ENCODE measurements at regions not wholly inside any gene's neighbourhood (a gene's known extent, or its start where the extent isn't known, plus 50 kb on each side); places are given as distances from the start of the nearest gene placed in this dataset.
A peak's percentile ranks its signal among the peaks of the same experiment; 100 is the strongest.
"Not testable (repeated sequence)": the region's sequence is repeated elsewhere in the genome, so short reads cannot be mapped to it uniquely, and the experiment has no call there.

DNA sequence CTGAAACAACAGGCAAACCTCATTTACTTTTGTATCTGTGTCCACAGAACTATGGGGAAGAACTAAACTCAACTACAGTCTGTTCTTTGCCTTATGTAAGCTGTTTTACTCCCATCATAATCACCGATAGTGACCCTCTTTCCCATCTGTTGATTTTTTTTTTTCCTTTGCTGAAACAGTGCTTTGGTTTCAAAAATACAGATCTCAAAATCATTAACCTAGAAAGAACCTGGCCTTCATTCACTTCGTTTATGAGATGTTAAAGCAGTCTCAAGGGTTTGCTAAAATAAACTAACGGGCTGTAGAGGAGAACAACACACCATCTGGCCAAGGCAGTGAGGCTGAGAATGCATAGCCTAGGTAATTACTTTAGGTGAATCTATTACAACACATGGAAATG lies 706.6 kb upstream of the ZNF608 start:
- DNase-seq: peak; percentile 52

DNA sequence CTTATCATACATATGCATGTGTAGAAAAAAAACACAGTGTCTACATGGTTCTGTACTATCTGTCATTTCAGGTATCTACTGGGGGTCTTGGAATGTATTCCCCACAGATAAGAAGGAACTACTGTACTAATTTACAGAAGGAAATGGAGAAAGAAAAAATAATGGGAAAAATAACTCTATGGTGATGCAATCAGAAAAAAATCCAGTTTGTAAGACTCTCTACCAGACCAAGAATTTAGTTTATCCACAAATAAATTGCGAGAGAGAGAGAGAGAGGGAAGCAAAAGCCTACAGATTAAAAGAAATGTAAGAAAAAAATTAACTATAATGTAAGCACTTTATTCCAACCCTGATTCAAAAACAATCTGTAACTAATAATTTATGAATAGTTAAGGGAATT lies 708.6 kb upstream of the ZNF608 start:
- DNase-seq: no peak

GRCh38 chr5:125456005-125456404 lies 709.6 kb upstream of the ZNF608 start:
- not testable (repeated sequence) for DNase-seq

- DNase-seq: no peak
Measured at GRCh38 chr5:125457617-125458016, 711.2 kb upstream of the ZNF608 start.

DNA sequence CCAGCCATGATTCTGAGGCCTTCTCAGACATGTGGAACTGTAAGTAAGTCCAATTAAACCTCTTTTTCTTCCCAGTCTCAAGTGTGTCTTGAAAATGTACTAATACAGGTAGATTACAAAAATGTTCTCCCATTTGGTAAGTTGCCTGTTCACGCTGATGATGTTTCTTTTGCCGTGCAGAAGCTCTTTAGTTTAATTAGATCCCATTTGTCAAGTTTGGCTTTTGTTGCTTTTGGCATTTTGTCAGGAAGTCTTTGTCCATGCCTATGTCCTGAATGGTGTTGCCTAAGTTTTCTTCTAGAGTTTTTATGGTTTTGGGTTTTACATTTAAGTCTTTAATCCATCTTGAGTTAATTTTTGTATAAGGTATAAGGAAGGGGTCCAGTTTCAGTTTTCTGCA lies 712.5 kb upstream of the ZNF608 start:
- DNase-seq: not testable (repeated sequence)

- DNase-seq: no peak
Measured at GRCh38 chr5:125461641-125462072, 715.2 kb upstream of the ZNF608 start.

DNA sequence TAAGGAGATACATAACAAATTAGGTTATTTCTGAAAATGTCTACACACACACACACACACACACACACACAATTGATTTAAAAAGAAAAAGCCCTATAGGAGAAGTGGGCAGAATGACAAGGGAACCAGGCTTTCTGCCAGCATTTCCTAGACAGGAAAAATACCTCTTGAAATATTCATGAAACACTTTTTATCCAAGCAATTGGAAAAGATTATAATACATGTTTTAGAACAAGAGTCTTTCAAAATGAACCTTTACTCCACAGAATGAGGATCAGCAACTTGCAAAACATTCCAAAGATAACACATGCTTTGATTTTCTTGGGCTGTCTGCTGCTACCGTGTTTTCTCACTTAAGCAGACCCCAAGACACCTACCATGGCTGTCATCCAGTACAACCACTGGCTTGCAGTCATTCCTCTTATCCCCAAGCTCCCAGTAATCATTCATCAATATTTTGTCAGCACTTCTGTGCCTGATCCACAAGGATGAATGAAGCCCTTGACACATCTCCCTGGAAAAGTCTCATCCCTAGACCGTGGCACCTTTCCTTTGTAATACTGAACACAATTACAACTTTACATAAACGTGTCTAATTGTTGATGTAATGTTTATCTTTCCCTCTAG lies 717.1 kb upstream of the ZNF608 start:
- no peak for DNase-seq

GRCh38 chr5:125464847-125465432 lies 718.5 kb upstream of the ZNF608 start:
- DNase-seq: no peak

GRCh38 chr5:125465703-125466102 lies 719.3 kb upstream of the ZNF608 start:
- DNase-seq: no peak

DNA sequence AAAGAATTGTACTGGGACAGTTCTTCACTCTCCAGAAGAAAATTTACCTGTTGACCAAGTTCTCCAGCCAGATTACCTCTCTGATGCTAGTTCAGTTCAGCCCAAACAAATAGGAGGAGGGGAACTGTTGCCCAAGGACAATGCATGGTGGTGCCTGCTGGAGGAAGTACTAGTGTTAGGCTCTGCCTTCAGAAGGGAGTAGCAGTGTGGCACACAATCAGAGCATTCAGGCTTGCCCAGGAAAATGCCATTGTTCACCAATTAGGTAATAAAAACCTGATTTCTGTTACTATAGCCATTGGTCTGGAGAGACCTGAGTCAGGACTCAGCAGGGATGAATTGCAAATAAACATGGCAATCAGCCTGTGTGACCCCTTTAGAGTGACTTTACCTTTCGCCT lies 720.8 kb upstream of the ZNF608 start:
- no peak for DNase-seq

DNA sequence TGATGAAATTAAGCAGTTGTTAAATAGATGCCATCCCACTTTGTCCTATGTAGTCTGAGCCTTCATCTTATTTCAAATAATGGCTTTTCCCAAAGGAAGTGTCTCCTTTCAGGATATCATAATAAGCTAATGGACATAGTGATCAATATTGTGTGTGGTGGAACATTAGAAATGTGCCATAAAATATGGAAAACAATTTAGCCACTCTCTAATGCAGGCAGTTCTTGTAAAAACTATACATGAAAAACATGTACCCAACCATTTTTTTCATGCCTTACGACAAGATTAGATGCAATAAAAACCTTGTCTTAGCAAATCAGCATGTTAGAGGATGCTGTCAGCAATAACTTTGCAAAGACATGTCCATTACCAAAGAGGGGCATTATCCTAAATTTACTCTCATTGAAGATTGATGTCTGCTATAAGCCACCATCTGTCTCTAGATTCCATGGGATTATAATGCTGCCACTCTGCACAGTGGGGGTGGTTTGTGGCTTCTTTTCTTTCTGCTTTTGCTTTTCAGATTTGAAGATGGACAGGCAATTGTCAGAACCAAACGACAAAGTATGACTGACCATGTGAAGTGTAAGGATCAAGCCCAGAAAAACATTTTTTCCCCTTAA lies 724.0 kb upstream of the ZNF608 start:
- peak; percentile 92 for DNase-seq

DNA sequence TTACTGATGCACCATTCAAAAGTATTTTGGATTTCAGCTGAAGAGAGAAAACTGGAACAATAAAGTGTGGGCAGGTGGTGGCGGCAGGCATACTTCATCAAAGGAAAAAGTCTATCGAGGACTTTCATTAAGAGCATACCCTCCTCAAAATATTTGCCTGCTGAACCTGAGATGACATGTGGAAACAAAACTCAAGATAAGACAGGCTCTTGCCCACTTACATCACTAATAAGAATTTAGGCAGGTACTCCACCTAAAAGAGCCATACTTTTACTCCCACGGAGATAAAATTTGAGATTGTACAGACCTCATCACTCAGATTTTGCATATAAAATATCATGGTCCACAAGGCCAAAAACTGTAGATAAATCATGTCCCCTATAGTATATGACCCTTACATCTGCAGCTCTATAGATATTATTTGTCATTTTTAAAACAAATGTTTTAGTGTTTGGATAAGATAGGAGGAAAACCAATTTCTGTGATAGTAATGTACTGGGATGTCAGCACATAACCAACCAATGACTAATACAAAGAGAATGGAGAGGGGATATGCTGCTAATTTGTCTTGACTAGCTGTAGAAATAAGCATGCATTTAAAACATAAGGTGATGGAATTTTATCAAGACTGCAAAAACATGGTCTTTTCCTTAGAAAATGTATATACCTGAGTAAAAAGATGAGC lies 730.6 kb upstream of the ZNF608 start:
- no peak for DNase-seq

DNA sequence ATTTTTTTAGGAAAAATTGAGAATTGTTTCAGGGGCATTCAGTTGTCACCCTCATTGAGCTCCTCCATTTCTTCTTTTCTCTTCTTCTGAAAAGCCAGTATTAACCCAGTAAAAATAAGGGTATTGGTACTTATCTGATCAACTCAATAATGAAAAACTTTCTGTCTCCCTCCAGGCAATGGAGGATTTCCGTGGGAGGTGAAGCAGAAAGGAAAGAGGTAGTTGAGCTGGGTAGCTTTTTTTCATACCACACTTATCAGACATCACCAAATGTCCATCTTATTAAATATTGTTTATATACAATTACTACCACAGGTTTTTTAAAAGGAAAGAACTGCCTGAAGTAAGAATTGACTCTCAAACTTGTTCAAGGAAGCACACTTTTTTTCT lies 731.1 kb upstream of the ZNF608 start:
- no peak for DNase-seq

DNA sequence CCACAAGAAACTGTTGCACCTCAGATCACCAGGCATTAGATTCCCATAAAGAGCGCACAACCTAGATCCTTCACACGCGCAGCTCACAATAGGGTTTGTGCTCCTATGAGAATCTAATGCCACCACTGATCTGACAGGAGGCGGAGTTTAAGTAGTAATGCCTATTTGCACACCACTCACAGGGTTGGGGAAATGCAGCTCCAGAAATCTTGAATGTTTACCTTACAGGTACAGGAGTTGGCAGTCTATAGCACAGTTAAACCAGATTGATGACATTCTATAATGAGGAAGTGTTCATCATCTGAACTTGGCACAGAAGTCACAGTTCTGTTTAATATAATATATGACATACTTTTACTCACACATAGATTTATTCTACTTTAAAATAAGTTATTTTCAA lies 732.2 kb upstream of the ZNF608 start:
- no peak for DNase-seq

DNA sequence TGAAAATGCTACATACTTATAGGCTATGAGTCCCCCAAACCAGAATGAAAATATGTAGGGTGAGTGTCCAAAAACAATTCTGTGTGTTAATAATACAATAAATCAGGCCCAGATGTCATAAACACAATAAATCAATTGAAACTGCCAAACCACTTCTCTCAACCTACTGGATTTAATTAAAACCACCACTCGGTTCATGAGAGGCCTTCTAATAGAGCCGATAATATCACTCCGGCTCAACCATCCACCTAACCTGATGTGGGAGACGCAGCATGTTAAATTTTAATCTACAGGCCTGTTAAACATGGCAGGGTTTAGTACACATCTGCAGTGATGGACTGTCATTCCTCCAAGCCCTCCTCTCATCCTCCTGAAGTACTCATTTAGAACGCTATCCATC lies 734.5 kb upstream of the ZNF608 start:
- DNase-seq: peak; percentile 92

DNA sequence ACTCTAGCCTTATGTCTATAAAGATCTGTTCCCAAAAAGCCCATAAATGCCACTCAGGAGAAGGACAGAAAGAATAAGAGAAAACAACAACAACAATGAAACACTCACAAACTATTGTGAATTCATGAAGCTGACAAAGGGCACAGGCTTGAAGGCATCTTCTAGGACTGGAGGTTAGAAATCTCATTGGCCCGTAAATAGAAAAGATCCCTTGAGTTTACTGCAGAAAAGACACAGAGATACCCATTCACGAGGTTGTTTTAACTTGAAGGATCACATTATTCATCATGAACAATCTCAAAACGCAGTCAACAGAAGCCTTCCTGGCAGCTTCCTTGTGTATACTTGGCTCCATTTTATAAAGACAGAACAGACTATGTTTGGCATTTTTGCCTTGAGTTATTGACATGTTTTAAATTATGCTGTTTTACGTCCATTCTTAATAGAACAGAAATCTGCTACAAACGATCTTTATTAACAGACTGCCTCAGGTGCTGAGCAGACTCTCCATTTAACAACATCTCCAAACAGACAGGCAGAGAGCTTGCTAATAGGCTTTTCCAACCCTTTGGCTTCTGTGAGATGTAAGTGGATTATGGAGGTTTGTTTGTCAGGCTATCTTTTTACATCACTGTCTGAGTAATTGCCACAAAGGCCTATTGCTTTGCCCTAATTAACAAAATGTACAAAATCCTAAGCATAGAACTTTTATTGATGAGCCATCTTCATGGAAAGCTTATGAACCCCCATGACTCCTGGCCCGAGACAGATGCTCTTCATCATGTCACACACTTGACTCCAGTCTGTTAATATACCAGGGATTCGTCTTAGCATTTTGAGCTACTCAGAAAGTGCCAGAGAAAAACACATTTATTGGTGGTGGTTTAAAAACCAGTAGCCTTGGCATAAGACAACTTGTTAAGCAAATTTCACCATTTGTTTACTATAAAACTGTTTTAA lies 735.3 kb upstream of the ZNF608 start:
- DNase-seq: peak; percentile 97

GRCh38 chr5:125483609-125484008 lies 737.2 kb upstream of the ZNF608 start:
- DNase-seq: peak; percentile 3

GRCh38 chr5:125484272-125484741 lies 737.9 kb upstream of the ZNF608 start:
- peak; percentile 7 for DNase-seq

GRCh38 chr5:125484742-125485641 lies 738.6 kb upstream of the ZNF608 start:
- DNase-seq: peak; percentile 59

DNA sequence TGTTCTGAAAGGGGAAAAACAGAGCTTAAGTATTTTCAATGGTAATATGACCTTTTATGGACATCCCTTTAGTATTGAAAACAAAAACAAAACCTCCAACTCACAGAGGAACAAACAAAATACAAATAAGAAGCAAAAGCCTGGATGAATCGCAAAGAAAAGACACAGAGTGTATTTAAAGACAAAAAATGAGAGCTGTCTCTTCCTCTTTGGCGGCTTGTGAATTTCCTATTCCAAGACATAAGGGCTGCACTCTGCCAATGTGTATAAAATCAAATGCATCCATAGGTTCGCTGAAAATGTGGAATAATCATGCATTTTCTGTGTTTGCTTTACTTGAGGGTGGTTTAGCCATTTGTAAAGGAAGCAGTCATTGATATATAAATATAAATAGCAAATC lies 739.3 kb upstream of the ZNF608 start:
- no peak for DNase-seq

- DNase-seq: no peak
Measured at GRCh38 chr5:125486634-125487033, 740.2 kb upstream of the ZNF608 start.

DNA sequence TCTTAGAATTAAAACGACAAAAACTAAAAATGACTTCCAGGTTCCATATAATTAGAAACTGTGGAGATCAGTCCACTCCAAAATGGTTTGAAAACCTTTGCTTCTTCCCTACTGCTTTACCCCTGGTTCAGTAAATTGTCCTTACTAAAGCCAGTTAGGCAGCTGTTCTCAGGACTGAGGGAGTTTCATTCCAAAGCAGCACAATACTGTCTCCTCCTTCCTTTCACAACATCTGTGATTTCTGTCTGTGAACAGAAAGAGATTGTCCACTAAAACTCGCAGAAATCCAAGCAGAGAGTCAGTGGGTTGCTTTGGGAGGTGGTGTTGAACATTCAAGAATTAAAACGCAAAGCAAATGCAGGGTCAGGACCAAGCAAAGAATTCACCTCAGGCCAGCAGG lies 740.8 kb upstream of the ZNF608 start:
- DNase-seq: peak; percentile 87
